GM23338 (cell line): ENCODE measurements at regions not wholly inside any gene's neighbourhood (a gene's known extent, or its start where the extent isn't known, plus 50 kb on each side); places are given as distances from the start of the nearest gene placed in this dataset.

ENCODE experiments used
- ATAC-seq: fragments of 200-7000 bp; cut with Tn5 transposase; 3 replicates; pipeline ENCODE4 v1.9.1; 2020
- DNase-seq: peaks from one replicate; pipeline ENCODE4 v3.0.0-alpha.2; 2015; ENCODE audit warnings: low spot score
- H2AFZ ChIP-seq: fragments of 200-600 bp; sonication (generic); 2 replicates; pipeline ENCODE4 v1.8.0; 2016; ENCODE audit warnings: antibody characterized with exemption, mild to moderate bottlenecking, moderate library complexity
- H3F3A ChIP-seq: fragments of 200-600 bp; sonication (generic); replicated peaks from 2 replicates; pipeline ENCODE4 v1.8.0; 2017; ENCODE audit warnings: antibody characterized with exemption, mixed run types, low read depth
- H3K27ac ChIP-seq: fragments of 200-600 bp; sonication (generic); 2 replicates; pipeline ENCODE4 v1.6.1; 2016; ENCODE audit warnings: low read depth
- H3K27me3 ChIP-seq: fragments of 200-600 bp; sonication (generic); 2 replicates; pipeline ENCODE4 v1.8.0; 2016; ENCODE audit warnings: mild to moderate bottlenecking, mixed run types, moderate library complexity; ENCODE audit not compliant: insufficient read depth
- H3K36me3 ChIP-seq: fragments of 200-600 bp; sonication (generic); 2 replicates; pipeline ENCODE4 v1.8.0; 2016; ENCODE audit warnings: mild to moderate bottlenecking; ENCODE audit not compliant: insufficient read depth
- H3K4me1 ChIP-seq: fragments of 200-600 bp; sonication (generic); 2 replicates; pipeline ENCODE4 v1.8.0; 2016; ENCODE audit warnings: mild to moderate bottlenecking, moderate library complexity; ENCODE audit not compliant: insufficient read depth
- H3K4me2 ChIP-seq: fragments of 200-600 bp; sonication (generic); 2 replicates; pipeline ENCODE4 v1.7.1; 2017; ENCODE audit warnings: mixed run types
- H3K4me3 ChIP-seq: fragments of 200-600 bp; sonication (generic); 2 replicates; pipeline ENCODE4 v1.6.1; 2016; ENCODE audit warnings: mixed run types
- H3K79me2 ChIP-seq: fragments of 200-600 bp; sonication (generic); replicated peaks from 2 replicates; pipeline ENCODE4 v1.8.0; 2017; ENCODE audit warnings: mild to moderate bottlenecking; ENCODE audit not compliant: insufficient read depth
- H3K9me2 ChIP-seq: fragments of 200-600 bp; sonication (generic); 2 replicates; pipeline ENCODE4 v1.8.0; 2017; ENCODE audit not compliant: insufficient read depth
- H4K20me1 ChIP-seq: fragments of 200-600 bp; sonication (generic); replicated peaks from 2 replicates; pipeline ENCODE4 v1.8.0; 2017; ENCODE audit warnings: mild to moderate bottlenecking; ENCODE audit not compliant: insufficient read depth
- H3K27ac Mint-ChIP-seq: 2 replicates; pipeline ENCODE4 v1.8.0; 2020; ENCODE audit warnings: inconsistent platforms, mild to moderate bottlenecking, moderate library complexity, mixed read lengths
- H3K27me3 Mint-ChIP-seq: 3 replicates; pipeline ENCODE4 v1.8.0; 2022; ENCODE audit warnings: low read depth, mild to moderate bottlenecking, moderate library complexity, mixed read lengths, inconsistent platforms; ENCODE audit not compliant: insufficient read depth, poor library complexity
- H3K36me3 Mint-ChIP-seq: 3 replicates; pipeline ENCODE4 v1.8.0; 2021; ENCODE audit warnings: low read depth, mild to moderate bottlenecking, inconsistent platforms, moderate library complexity, mixed read lengths
- H3K4me1 Mint-ChIP-seq: 3 replicates; pipeline ENCODE4 v1.8.0; 2020; ENCODE audit warnings: mild to moderate bottlenecking, inconsistent platforms, mixed read lengths
- H3K4me3 Mint-ChIP-seq: 3 replicates; pipeline ENCODE4 v1.8.0; 2021; ENCODE audit warnings: moderate library complexity, mild to moderate bottlenecking, inconsistent platforms, mixed read lengths
- H3K9me3 Mint-ChIP-seq: 3 replicates; pipeline ENCODE4 v1.8.0; 2020; ENCODE audit warnings: moderate library complexity, mild to moderate bottlenecking, inconsistent platforms, mixed read lengths
- CREB1 ChIP-seq: fragments of 250-450 bp; sonication (Bioruptor Pico); IDR thresholded peaks from 2 replicates; pipeline ENCODE4 v1.5.0; 2020; ENCODE audit warnings: low read depth, mild to moderate bottlenecking, moderate library complexity
- ETS1 ChIP-seq: IDR thresholded peaks from 2 replicates; pipeline ENCODE4 v1.6.1; 2016; ENCODE audit warnings: antibody characterized with exemption
- EZH2 ChIP-seq: fragments of 200-600 bp; sonication (generic); IDR thresholded peaks from one replicate; pipeline ENCODE4 v1.8.0; 2017; ENCODE audit warnings: antibody characterized with exemption, mild to moderate bottlenecking, low read depth; ENCODE audit not compliant: unreplicated experiment
- EZH2phosphoT487 ChIP-seq: fragments of 200-600 bp; sonication (generic); IDR thresholded peaks from one replicate; pipeline ENCODE4 v1.8.1; 2018; ENCODE audit warnings: antibody characterized with exemption; ENCODE audit not compliant: unreplicated experiment
- JUNB ChIP-seq: IDR thresholded peaks from one replicate; pipeline ENCODE4 v1.6.1; 2016; ENCODE audit warnings: antibody characterized with exemption; ENCODE audit not compliant: unreplicated experiment
- NANOG ChIP-seq: IDR thresholded peaks from 2 replicates; pipeline ENCODE4 v1.6.1; 2016; ENCODE audit warnings: antibody characterized with exemption, borderline replicate concordance
- STAT1 ChIP-seq: IDR thresholded peaks from one replicate; pipeline ENCODE4 v1.6.1; 2016; ENCODE audit warnings: antibody characterized with exemption; ENCODE audit not compliant: unreplicated experiment
- ZNF114 ChIP-seq: fragments of 250-450 bp; sonication (Bioruptor Pico); IDR thresholded peaks from 2 replicates; pipeline ENCODE4 v1.5.0; 2020; ENCODE audit warnings: mild to moderate bottlenecking, moderate library complexity
- ZNF331 ChIP-seq: fragments of 250-450 bp; sonication (Bioruptor Pico); IDR thresholded peaks from 2 replicates; pipeline ENCODE4 v1.5.0; 2020; ENCODE audit warnings: low read depth, mild to moderate bottlenecking, moderate library complexity
- ZNF462 ChIP-seq: fragments of 250-450 bp; sonication (Bioruptor Pico); IDR thresholded peaks from 2 replicates; pipeline ENCODE4 v1.5.0; 2020; ENCODE audit warnings: mild to moderate bottlenecking, moderate library complexity
- TF ChIP-seq, protein P1 (sequence below), 2 experiments: fragments of 200-600 bp in 1 of 2; sonication (generic) in 1 of 2; conservative IDR thresholded peaks; 2 replicates each; pipeline versions ENCODE4 v1.5.1 to v1.6.1; 2016 to 2017; ENCODE audit warnings: antibody characterized with exemption in 2 of 2, low read depth in 2 of 2, mild to moderate bottlenecking in 2 of 2, moderate library complexity in 1 of 2
- TF ChIP-seq, protein P2 (sequence below): IDR thresholded peaks from one replicate; pipeline ENCODE4 v1.6.1; 2018; ENCODE audit warnings: antibody characterized with exemption; ENCODE audit not compliant: unreplicated experiment

DNA sequence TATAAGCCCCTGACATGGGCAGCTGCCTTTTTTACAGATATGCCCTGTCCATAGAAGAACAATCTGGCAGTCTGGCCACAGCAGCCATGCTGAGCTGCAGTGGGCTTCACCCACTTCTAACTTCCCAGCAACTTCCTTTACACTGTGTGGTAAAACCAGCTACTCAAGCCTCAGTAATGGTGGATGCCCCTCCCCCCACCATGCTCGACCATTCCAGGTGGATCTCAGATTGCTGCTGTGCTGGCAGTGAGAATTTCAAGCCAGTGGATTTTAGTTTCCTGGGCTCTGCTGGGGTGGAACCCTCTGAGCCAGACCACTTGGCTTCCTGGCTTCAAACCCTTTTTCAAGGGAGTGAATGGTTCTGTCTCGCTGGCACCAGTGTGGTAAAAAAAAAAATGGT lies 355.9 kb upstream of the EDA2R start:
- no peaks in the 10 kb centered on the region for H3K36me3 Mint-ChIP-seq
- H3K4me3 Mint-ChIP-seq: no peak overlapping the region
- H3K4me3 ChIP-seq: no peak overlapping the region
- TF ChIP-seq, protein P1, sequence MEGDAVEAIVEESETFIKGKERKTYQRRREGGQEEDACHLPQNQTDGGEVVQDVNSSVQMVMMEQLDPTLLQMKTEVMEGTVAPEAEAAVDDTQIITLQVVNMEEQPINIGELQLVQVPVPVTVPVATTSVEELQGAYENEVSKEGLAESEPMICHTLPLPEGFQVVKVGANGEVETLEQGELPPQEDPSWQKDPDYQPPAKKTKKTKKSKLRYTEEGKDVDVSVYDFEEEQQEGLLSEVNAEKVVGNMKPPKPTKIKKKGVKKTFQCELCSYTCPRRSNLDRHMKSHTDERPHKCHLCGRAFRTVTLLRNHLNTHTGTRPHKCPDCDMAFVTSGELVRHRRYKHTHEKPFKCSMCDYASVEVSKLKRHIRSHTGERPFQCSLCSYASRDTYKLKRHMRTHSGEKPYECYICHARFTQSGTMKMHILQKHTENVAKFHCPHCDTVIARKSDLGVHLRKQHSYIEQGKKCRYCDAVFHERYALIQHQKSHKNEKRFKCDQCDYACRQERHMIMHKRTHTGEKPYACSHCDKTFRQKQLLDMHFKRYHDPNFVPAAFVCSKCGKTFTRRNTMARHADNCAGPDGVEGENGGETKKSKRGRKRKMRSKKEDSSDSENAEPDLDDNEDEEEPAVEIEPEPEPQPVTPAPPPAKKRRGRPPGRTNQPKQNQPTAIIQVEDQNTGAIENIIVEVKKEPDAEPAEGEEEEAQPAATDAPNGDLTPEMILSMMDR (conservative IDR thresholded peaks at IDR 0.05; ENCODE audit: low read depth in 2 of 2): no peak
- TF ChIP-seq, protein P2, sequence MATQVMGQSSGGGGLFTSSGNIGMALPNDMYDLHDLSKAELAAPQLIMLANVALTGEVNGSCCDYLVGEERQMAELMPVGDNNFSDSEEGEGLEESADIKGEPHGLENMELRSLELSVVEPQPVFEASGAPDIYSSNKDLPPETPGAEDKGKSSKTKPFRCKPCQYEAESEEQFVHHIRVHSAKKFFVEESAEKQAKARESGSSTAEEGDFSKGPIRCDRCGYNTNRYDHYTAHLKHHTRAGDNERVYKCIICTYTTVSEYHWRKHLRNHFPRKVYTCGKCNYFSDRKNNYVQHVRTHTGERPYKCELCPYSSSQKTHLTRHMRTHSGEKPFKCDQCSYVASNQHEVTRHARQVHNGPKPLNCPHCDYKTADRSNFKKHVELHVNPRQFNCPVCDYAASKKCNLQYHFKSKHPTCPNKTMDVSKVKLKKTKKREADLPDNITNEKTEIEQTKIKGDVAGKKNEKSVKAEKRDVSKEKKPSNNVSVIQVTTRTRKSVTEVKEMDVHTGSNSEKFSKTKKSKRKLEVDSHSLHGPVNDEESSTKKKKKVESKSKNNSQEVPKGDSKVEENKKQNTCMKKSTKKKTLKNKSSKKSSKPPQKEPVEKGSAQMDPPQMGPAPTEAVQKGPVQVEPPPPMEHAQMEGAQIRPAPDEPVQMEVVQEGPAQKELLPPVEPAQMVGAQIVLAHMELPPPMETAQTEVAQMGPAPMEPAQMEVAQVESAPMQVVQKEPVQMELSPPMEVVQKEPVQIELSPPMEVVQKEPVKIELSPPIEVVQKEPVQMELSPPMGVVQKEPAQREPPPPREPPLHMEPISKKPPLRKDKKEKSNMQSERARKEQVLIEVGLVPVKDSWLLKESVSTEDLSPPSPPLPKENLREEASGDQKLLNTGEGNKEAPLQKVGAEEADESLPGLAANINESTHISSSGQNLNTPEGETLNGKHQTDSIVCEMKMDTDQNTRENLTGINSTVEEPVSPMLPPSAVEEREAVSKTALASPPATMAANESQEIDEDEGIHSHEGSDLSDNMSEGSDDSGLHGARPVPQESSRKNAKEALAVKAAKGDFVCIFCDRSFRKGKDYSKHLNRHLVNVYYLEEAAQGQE: no peak
- TF ChIP-seq JUNB (no peak), EZH2phosphoT487 (no peak), ZNF114 (no peak), CREB1 (CRISPR knock-in tag) (no peak), NANOG (no peak), ZNF462 (CRISPR knock-in tag) (no peak), STAT1 (no peak), EZH2 (no peak), ETS1 (no peak), ZNF331 (no peak)
- no peaks in the 10 kb centered on the region for H3K4me1 ChIP-seq
- peaks cover 5% of the 10 kb centered on the region; the same call in 2 of the 3 replicates for H3K9me3 Mint-ChIP-seq
- H3K79me2 ChIP-seq: no peaks in the 10 kb centered on the region
- no peaks in the 10 kb centered on the region for H3K9me2 ChIP-seq
- no peaks in the 10 kb centered on the region for H3K36me3 ChIP-seq
- no peak overlapping the region for H3K27ac ChIP-seq
- no peaks in the 10 kb centered on the region for H4K20me1 ChIP-seq
- ATAC-seq (no peak), DNase-seq (peak; percentile 2)
- no peak overlapping the region for H3K4me2 ChIP-seq
- H3K27ac Mint-ChIP-seq: no peak overlapping the region
- 0 out of 3 replicates have a peak, but pooled peaks cover 3% of the 10 kb centered on the region for H3K4me1 Mint-ChIP-seq
- no peaks in the 10 kb centered on the region for H3K27me3 ChIP-seq
- H3K27me3 Mint-ChIP-seq: peaks cover 2% of the 10 kb centered on the region
- H2AFZ ChIP-seq: no peak overlapping the region
- no peaks in the 10 kb centered on the region for H3F3A ChIP-seq
